OCI-LY1 (cell line): ENCODE measurements at regions not wholly inside any gene's neighbourhood (a gene's known extent, or its start where the extent isn't known, plus 50 kb on each side); places are given as distances from the start of the nearest gene placed in this dataset.

Experiments used
- H2AFZ ChIP-seq: fragments of 200-600 bp; sonication (generic), shearing (Covaris generic); 2 replicates; pipeline ENCODE4 v1.6.0; 2014; ENCODE audit warnings: antibody characterized with exemption, mild to moderate bottlenecking, low read length
- H3F3A ChIP-seq: fragments of 200-600 bp; sonication (generic), shearing (Covaris generic); 2 replicates; pipeline ENCODE4 v1.6.0; 2014; ENCODE audit warnings: mild to moderate bottlenecking, antibody characterized with exemption, low read length, moderate library complexity; ENCODE audit not compliant: insufficient read depth
- H3K27ac ChIP-seq: fragments of 200-600 bp; sonication (generic); 2 replicates; pipeline ENCODE4 v1.5.1; 2014; ENCODE audit warnings: low read length, mixed run types, mild to moderate bottlenecking, low read depth; ENCODE audit not compliant: poor library complexity, severe bottlenecking
- H3K27me3 ChIP-seq: fragments of 200-600 bp; sonication (generic); 2 replicates; pipeline ENCODE4 v1.6.0; 2014; ENCODE audit warnings: antibody characterized with exemption, mild to moderate bottlenecking, low read length, moderate library complexity; ENCODE audit not compliant: insufficient read depth
- H3K36me3 ChIP-seq: fragments of 200-600 bp; sonication (generic); 2 replicates; pipeline ENCODE4 v1.6.1; 2014; ENCODE audit warnings: mild to moderate bottlenecking, antibody characterized with exemption, low read length, moderate library complexity, mixed read lengths; ENCODE audit not compliant: insufficient read depth
- H3K4me1 ChIP-seq: fragments of 200-600 bp; sonication (generic); 2 replicates; pipeline ENCODE4 v1.5.1; 2014; ENCODE audit warnings: mild to moderate bottlenecking, low read length, moderate library complexity; ENCODE audit not compliant: insufficient read depth, severe bottlenecking
- H3K4me2 ChIP-seq: fragments of 200-600 bp; sonication (generic), shearing (Covaris generic); 2 replicates; pipeline ENCODE4 v1.6.1; 2014; ENCODE audit warnings: low read length
- H3K4me3 ChIP-seq: fragments of 200-600 bp; sonication (generic); 2 replicates; pipeline ENCODE4 v1.5.1; 2014; ENCODE audit warnings: low read length, low read depth, mild to moderate bottlenecking, mixed read lengths; ENCODE audit not compliant: poor library complexity, severe bottlenecking
- H3K79me2 ChIP-seq: fragments of 200-600 bp; shearing (Covaris generic); 2 replicates; pipeline ENCODE4 v1.6.1; 2016; ENCODE audit warnings: mixed run types, low read length, mixed read lengths; ENCODE audit not compliant: insufficient read depth
- H3K9ac ChIP-seq: fragments of 200-600 bp; sonication (generic), shearing (Covaris generic); 2 replicates; pipeline ENCODE4 v1.6.1; 2014; ENCODE audit warnings: mild to moderate bottlenecking, low read length, mixed read lengths
- H3K9me2 ChIP-seq: fragments of 200-600 bp; sonication (generic), shearing (Covaris generic); 2 replicates; pipeline ENCODE4 v1.6.1; 2014; ENCODE audit warnings: low read depth, mild to moderate bottlenecking, low read length, mixed read lengths
- H3K9me3 ChIP-seq: fragments of 200-600 bp; shearing (Covaris generic); 2 replicates; pipeline ENCODE4 v1.6.1; 2014; ENCODE audit warnings: low read length, mixed read lengths
- H4K20me1 ChIP-seq: fragments of 200-600 bp; sonication (generic), shearing (Covaris generic); 2 replicates; pipeline ENCODE4 v1.6.0; 2016; ENCODE audit warnings: mild to moderate bottlenecking, low read length; ENCODE audit not compliant: insufficient read depth
- CTCF ChIP-seq: fragments of 200-600 bp; sonication (generic), shearing (Covaris generic); IDR thresholded peaks from 2 replicates; pipeline ENCODE4 v1.5.1; 2017; ENCODE audit warnings: mild to moderate bottlenecking, antibody characterized with exemption, low read length, moderate library complexity, mixed read lengths
- EZH2 ChIP-seq: fragments of 200-600 bp; sonication (generic), shearing (Covaris generic); IDR thresholded peaks from 2 replicates; pipeline ENCODE4 v1.8.0; 2017; ENCODE audit warnings: borderline replicate concordance, mixed run types, mild to moderate bottlenecking, antibody characterized with exemption, low read length, moderate library complexity, mixed read lengths

GRCh38 chr10:3976718-3977117, 191.7 kb upstream of the KLF6 start:
- Histone ChIP-seq H3K27me3 (no peaks in the 10 kb centered on the region), H3F3A (no peaks in the 10 kb centered on the region), H3K4me1 (no peaks in the 10 kb centered on the region), H3K36me3 (no peaks in the 10 kb centered on the region), H2AFZ (no peak overlapping the region), H3K9me2 (no peaks in the 10 kb centered on the region), H3K79me2 (no peaks in the 10 kb centered on the region), H3K9ac (no peak overlapping the region), H3K4me3 (no peak overlapping the region), H3K4me2 (no peak overlapping the region), H3K9me3 (no peaks in the 10 kb centered on the region), H4K20me1 (no peaks in the 10 kb centered on the region), H3K27ac (no peak overlapping the region)
- no peak for TF ChIP-seq EZH2
- no peak for TF ChIP-seq CTCF

- H4K20me1 ChIP-seq = no peaks in the 10 kb centered on the region
- H3K79me2 ChIP-seq = no peaks in the 10 kb centered on the region
- no peaks in the 10 kb centered on the region for H3K27me3 ChIP-seq
- H3K9me2 ChIP-seq = no peaks in the 10 kb centered on the region
- no peak overlapping the region for H3K27ac ChIP-seq
- no peak overlapping the region for H3K4me2 ChIP-seq
- no peak for TF ChIP-seq CTCF
- no peak for TF ChIP-seq EZH2
- no peak overlapping the region for H3K9ac ChIP-seq
- no peaks in the 10 kb centered on the region for H3K36me3 ChIP-seq
- no peaks in the 10 kb centered on the region for H3K4me1 ChIP-seq
- no peak overlapping the region for H2AFZ ChIP-seq
- H3K4me3 ChIP-seq = no peak overlapping the region
- no peaks in the 10 kb centered on the region for H3K9me3 ChIP-seq
- no peaks in the 10 kb centered on the region for H3F3A ChIP-seq
Measured at GRCh38 chr10:3976171-3976570, 191.2 kb upstream of the KLF6 start.

GRCh38 chr10:3975016-3975415, 190.0 kb upstream of the KLF6 start:
- Histone ChIP-seq H4K20me1 (no peaks in the 10 kb centered on the region), H3K79me2 (no peaks in the 10 kb centered on the region), H3K9me2 (no peaks in the 10 kb centered on the region), H3K4me1 (no peaks in the 10 kb centered on the region), H3K4me3 (no peak overlapping the region), H3K9me3 (no peaks in the 10 kb centered on the region), H3K9ac (no peak overlapping the region), H3K4me2 (no peak overlapping the region), H3K27me3 (no peaks in the 10 kb centered on the region), H3K36me3 (no peaks in the 10 kb centered on the region), H3K27ac (no peak overlapping the region), H3F3A (no peaks in the 10 kb centered on the region), H2AFZ (no peak overlapping the region)
- TF ChIP-seq CTCF (no peak), EZH2 (no peak)
